ENCODE measurements at regions not wholly inside any gene's neighbourhood (a gene's known extent, or its start where the extent isn't known, plus 50 kb on each side); places are given as distances from the start of the nearest gene placed in this dataset.
"Not testable (repeated sequence)": the region's sequence is repeated elsewhere in the genome, so short reads cannot be mapped to it uniquely, and the experiment has no call there.

DNA sequence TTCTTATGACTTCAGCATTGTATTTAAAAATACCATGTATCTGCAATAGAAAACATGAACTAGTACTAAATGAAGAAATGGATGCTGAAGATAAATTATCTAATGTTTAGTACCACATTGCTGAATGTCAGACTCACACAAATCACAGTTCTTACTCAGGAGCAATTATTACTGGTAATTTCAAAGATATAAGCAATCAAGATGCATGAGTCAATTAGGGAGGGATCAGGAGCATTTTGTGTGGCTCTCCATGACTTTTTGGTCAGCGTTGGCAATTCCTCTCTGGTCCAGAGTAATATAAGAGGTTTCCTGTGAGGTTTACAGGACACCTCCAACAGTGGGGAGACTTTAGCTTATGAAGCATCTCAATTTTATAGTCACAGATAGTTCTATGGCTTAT is 167.0 kb upstream of the PCDH7 start:
- H4K20me1 ChIP-seq (ENCODE audit: insufficient read depth), result no peaks in the 10 kb centered on the region
- H3K4me2 ChIP-seq (ENCODE audit: unreplicated experiment), result no peak overlapping the region
- H3K27me3 ChIP-seq (replicated peaks; ENCODE audit: insufficient read depth), result no peaks in the 10 kb centered on the region
- no peaks in the 10 kb centered on the region for H3F3A ChIP-seq (ENCODE audit: insufficient read depth)
- no peaks in the 10 kb centered on the region for H3K79me2 ChIP-seq (ENCODE audit: insufficient read depth)
- WGBS, 2 experiments (ENCODE audit: low coverage in 1 of 2, low lambda C conversion rate in 2 of 2, missing lambda C conversion rate in 2 of 2), result 17 to 45% methylated on average over 1 of the region's 1 CpG
- H3K4me1 ChIP-seq (ENCODE audit: insufficient read depth), result no peaks in the 10 kb centered on the region
- no peak overlapping the region for H2AFZ ChIP-seq
- no peak for DNase-seq
- H3K9me2 ChIP-seq (ENCODE audit: insufficient read depth), result no peaks in the 10 kb centered on the region
- in situ Hi-C loops (cut with MboI), result no loop called here
- no peak for TF ChIP-seq EZH2 (IDR thresholded peaks at IDR 0.05; ENCODE audit: insufficient read depth, poor library complexity, severe bottlenecking)
- no peak for TF ChIP-seq EZH2phosphoT487 (IDR thresholded peaks at IDR 0.05; ENCODE audit: insufficient read depth, low read depth)
- H3K9ac ChIP-seq, result no peak overlapping the region
- H3K9me3 ChIP-seq (ENCODE audit: low read depth), result no peaks in the 10 kb centered on the region
- H3K36me3 ChIP-seq (ENCODE audit: low read depth), result no peaks in the 10 kb centered on the region
- no peak overlapping the region for H3K4me3 ChIP-seq
- no peak overlapping the region for H3K27ac ChIP-seq

GRCh38 chr4:30553706-30554105 is 166.5 kb upstream of the PCDH7 start:
- Histone ChIP-seq H4K20me1 (ENCODE audit: insufficient read depth) (no peaks in the 10 kb centered on the region), H3K27me3 (replicated peaks; ENCODE audit: insufficient read depth) (no peaks in the 10 kb centered on the region), H2AFZ (no peak overlapping the region), H3K9me2 (ENCODE audit: insufficient read depth) (no peaks in the 10 kb centered on the region), H3K36me3 (ENCODE audit: low read depth) (no peaks in the 10 kb centered on the region), H3K9ac (no peak overlapping the region), H3F3A (ENCODE audit: insufficient read depth) (no peaks in the 10 kb centered on the region), H3K79me2 (ENCODE audit: insufficient read depth) (no peaks in the 10 kb centered on the region), H3K4me1 (ENCODE audit: insufficient read depth) (no peaks in the 10 kb centered on the region), H3K9me3 (ENCODE audit: low read depth) (no peaks in the 10 kb centered on the region), H3K27ac (no peak overlapping the region), H3K4me3 (no peak overlapping the region), H3K4me2 (ENCODE audit: unreplicated experiment) (no peak overlapping the region)
- 5 to 10% methylated on average over 1 of the region's 1 CpG for WGBS, 2 experiments (ENCODE audit: low coverage in 1 of 2, low lambda C conversion rate in 2 of 2, missing lambda C conversion rate in 2 of 2)
- DNase-seq, result no peak
- in situ Hi-C loops (cut with MboI), result no loop called here
- TF ChIP-seq EZH2 (IDR thresholded peaks at IDR 0.05; ENCODE audit: insufficient read depth, poor library complexity, severe bottlenecking), result no peak
- TF ChIP-seq EZH2phosphoT487 (IDR thresholded peaks at IDR 0.05; ENCODE audit: insufficient read depth, low read depth), result no peak

GRCh38 chr4:30555775-30556174 is 164.4 kb upstream of the PCDH7 start:
- Histone ChIP-seq H3K27me3 (replicated peaks; ENCODE audit: insufficient read depth) (no peaks in the 10 kb centered on the region), H3K36me3 (ENCODE audit: low read depth) (no peaks in the 10 kb centered on the region), H4K20me1 (ENCODE audit: insufficient read depth) (no peaks in the 10 kb centered on the region), H2AFZ (no peak overlapping the region), H3K9me3 (ENCODE audit: low read depth) (no peaks in the 10 kb centered on the region), H3K4me2 (ENCODE audit: unreplicated experiment) (no peak overlapping the region), H3K79me2 (ENCODE audit: insufficient read depth) (no peaks in the 10 kb centered on the region), H3F3A (ENCODE audit: insufficient read depth) (no peaks in the 10 kb centered on the region), H3K9ac (no peak overlapping the region), H3K4me3 (no peak overlapping the region), H3K4me1 (ENCODE audit: insufficient read depth) (no peaks in the 10 kb centered on the region), H3K27ac (no peak overlapping the region), H3K9me2 (ENCODE audit: insufficient read depth) (no peaks in the 10 kb centered on the region)
- no peak for DNase-seq
- 16 to 28% methylated on average over 1 of the region's 1 CpG for WGBS, 2 experiments (ENCODE audit: low coverage in 1 of 2, low lambda C conversion rate in 2 of 2, missing lambda C conversion rate in 2 of 2)
- no peak for TF ChIP-seq EZH2phosphoT487 (IDR thresholded peaks at IDR 0.05; ENCODE audit: insufficient read depth, low read depth)
- no peak for TF ChIP-seq EZH2 (IDR thresholded peaks at IDR 0.05; ENCODE audit: insufficient read depth, poor library complexity, severe bottlenecking)
- in situ Hi-C loops (cut with MboI), result no loop called here

DNA sequence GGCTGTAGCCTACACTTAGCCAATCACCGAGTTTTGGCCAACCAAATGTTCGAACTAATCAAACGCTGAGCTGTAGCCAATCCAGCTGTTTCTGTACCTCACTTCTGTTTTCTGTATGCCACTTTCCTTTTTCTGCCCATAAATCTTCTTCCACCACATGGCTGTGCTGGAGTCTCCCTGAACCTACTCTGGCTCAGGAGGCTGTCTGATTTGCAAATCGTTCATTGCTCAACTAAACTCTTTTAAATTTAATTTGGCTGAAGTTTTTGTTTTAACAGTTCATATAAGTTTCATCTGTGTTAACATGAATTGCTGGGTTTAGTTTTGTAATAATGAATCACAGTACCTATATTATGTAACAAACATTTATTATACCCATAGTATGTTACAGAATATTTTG is 160.7 kb upstream of the PCDH7 start:
- Histone ChIP-seq H3K4me2 (ENCODE audit: unreplicated experiment) (no peak overlapping the region), H3K4me1 (ENCODE audit: insufficient read depth) (no peaks in the 10 kb centered on the region), H3K36me3 (ENCODE audit: low read depth) (no peaks in the 10 kb centered on the region), H4K20me1 (ENCODE audit: insufficient read depth) (no peaks in the 10 kb centered on the region), H3K27ac (no peak overlapping the region), H3K79me2 (ENCODE audit: insufficient read depth) (no peaks in the 10 kb centered on the region), H3K9ac (no peak overlapping the region), H3K27me3 (replicated peaks; ENCODE audit: insufficient read depth) (no peaks in the 10 kb centered on the region), H2AFZ (no peak overlapping the region), H3K4me3 (no peak overlapping the region), H3F3A (ENCODE audit: insufficient read depth) (no peaks in the 10 kb centered on the region), H3K9me2 (ENCODE audit: insufficient read depth) (no peaks in the 10 kb centered on the region), H3K9me3 (ENCODE audit: low read depth) (no peaks in the 10 kb centered on the region)
- TF ChIP-seq EZH2 (IDR thresholded peaks at IDR 0.05; ENCODE audit: insufficient read depth, poor library complexity, severe bottlenecking), result no peak
- no peak for TF ChIP-seq EZH2phosphoT487 (IDR thresholded peaks at IDR 0.05; ENCODE audit: insufficient read depth, low read depth)
- 17 to 19% methylated on average over 4 of the region's 4 CpGs for WGBS, 2 experiments (ENCODE audit: low coverage in 1 of 2, low lambda C conversion rate in 2 of 2, missing lambda C conversion rate in 2 of 2)
- DNase-seq, result no peak
- in situ Hi-C loops (cut with MboI), result no loop called here

DNA sequence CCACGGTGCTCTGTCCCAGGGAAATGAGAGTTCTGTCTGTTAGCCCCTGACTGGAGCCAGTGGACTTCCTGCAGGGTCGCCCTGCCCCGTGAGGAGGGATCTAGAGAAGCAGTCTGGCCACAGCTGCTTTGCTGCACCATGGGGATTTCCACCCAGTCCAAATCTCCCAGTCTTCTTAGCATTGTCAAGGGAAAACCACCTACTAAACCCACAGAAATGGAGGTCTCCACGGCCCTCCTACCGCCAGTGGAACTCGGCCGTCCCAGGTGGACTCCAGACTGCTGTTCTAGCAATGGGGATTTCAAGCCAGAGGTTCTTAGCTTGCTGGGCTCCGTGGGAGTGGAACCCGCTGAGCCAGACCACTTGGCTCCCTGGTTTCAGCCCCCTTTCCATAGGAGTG is 133.3 kb upstream of the PCDH7 start:
- no peak overlapping the region for H3K9ac ChIP-seq
- H3K4me2 ChIP-seq (ENCODE audit: unreplicated experiment), result no peak overlapping the region
- in situ Hi-C loops (cut with MboI), result no loop called here
- no peaks in the 10 kb centered on the region for H3K9me2 ChIP-seq (ENCODE audit: insufficient read depth)
- no peaks in the 10 kb centered on the region for H3K27me3 ChIP-seq (replicated peaks; ENCODE audit: insufficient read depth)
- no peak overlapping the region for H2AFZ ChIP-seq
- no peak overlapping the region for H3K4me3 ChIP-seq
- TF ChIP-seq EZH2 (IDR thresholded peaks at IDR 0.05; ENCODE audit: insufficient read depth, poor library complexity, severe bottlenecking) (no peak), EZH2phosphoT487 (IDR thresholded peaks at IDR 0.05; ENCODE audit: insufficient read depth, low read depth) (no peak)
- 27 to 40% methylated on average over 9 of the region's 9 CpGs for WGBS, 2 experiments (ENCODE audit: low coverage in 1 of 2, low lambda C conversion rate in 2 of 2, missing lambda C conversion rate in 2 of 2)
- H3K9me3 ChIP-seq (ENCODE audit: low read depth), result no peaks in the 10 kb centered on the region
- no peaks in the 10 kb centered on the region for H3K4me1 ChIP-seq (ENCODE audit: insufficient read depth)
- H4K20me1 ChIP-seq (ENCODE audit: insufficient read depth), result no peaks in the 10 kb centered on the region
- no peaks in the 10 kb centered on the region for H3F3A ChIP-seq (ENCODE audit: insufficient read depth)
- no peaks in the 10 kb centered on the region for H3K36me3 ChIP-seq (ENCODE audit: low read depth)
- H3K27ac ChIP-seq, result no peak overlapping the region
- H3K79me2 ChIP-seq (ENCODE audit: insufficient read depth), result no peaks in the 10 kb centered on the region
- no peak for DNase-seq

DNA sequence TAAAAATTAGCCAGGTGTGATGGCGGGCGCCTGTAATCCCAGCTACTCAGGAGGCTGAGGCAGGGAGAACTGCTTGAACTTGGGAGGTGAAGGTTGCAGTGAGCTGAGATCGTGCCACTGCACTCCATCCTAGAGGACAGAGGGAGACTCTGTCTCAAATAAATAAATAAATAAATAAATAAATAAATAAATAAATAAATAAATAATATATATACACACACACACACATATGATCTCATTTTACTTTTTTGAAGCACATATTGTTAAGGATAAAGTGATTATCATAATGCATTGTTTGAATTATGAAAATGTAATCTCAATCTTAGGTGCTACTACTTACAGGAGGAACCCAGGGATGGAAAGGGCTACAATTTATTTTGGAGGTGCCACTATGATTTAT is 130.5 kb upstream of the PCDH7 start:
- WGBS, 2 experiments (ENCODE audit: low coverage in 1 of 2, low lambda C conversion rate in 2 of 2, missing lambda C conversion rate in 2 of 2), result 45 to 54% methylated on average over 3 of the region's 3 CpGs

More for the DNA sequence above, 130.5 kb upstream of the PCDH7 start:
- H4K20me1 ChIP-seq (ENCODE audit: insufficient read depth); H3K9me3 ChIP-seq (ENCODE audit: low read depth); in situ Hi-C loops (cut with MboI); H3K9ac ChIP-seq; H3K4me2 ChIP-seq (ENCODE audit: unreplicated experiment); H3K36me3 ChIP-seq (ENCODE audit: low read depth); H3K4me1 ChIP-seq (ENCODE audit: insufficient read depth); H3F3A ChIP-seq (ENCODE audit: insufficient read depth); DNase-seq; H3K4me3 ChIP-seq; H3K9me2 ChIP-seq (ENCODE audit: insufficient read depth); H3K79me2 ChIP-seq (ENCODE audit: insufficient read depth); H3K27ac ChIP-seq; H3K27me3 ChIP-seq (replicated peaks; ENCODE audit: insufficient read depth); H2AFZ ChIP-seq: not testable (repeated sequence)
